ENCODE measurements at regions not wholly inside any gene's neighbourhood (a gene's known extent, or its start where the extent isn't known, plus 50 kb on each side); places are given as distances from the start of the nearest gene placed in this dataset.

- Histone ChIP-seq H3K27me3 (no peaks in the 10 kb centered on the region), H4K20me1 (ENCODE audit: low read depth) (no peaks in the 10 kb centered on the region), H3K36me3 (no peaks in the 10 kb centered on the region), H3K4me3 (no peak overlapping the region), H3K4me1 (no peaks in the 10 kb centered on the region), H3K79me2 (ENCODE audit: low read depth) (no peaks in the 10 kb centered on the region), H3F3A (ENCODE audit: low read depth) (no peaks in the 10 kb centered on the region), H3K27ac (no peak overlapping the region), H2AFZ (replicated peaks) (no peak overlapping the region), H3K9me3 (ENCODE audit: low read depth) (no peaks in the 10 kb centered on the region), H3K4me2 (no peak overlapping the region), H3K9ac (no peak overlapping the region)
- Mint-ChIP-seq H3K4me1 (no peaks in the 10 kb centered on the region), H3K27ac (no peak overlapping the region), H3K9me3 (no peaks in the 10 kb centered on the region), H3K27me3 (ENCODE audit: insufficient read depth, low read depth) (no peaks in the 10 kb centered on the region), H3K36me3 (no peaks in the 10 kb centered on the region), H3K4me3 (no peak overlapping the region)
- TF ChIP-seq EZH2 (IDR thresholded peaks at IDR 0.05) (no peak), CTCF (IDR thresholded peaks at IDR 0.05) (no peak), EZH2phosphoT487 (IDR thresholded peaks at IDR 0.05) (no peak)
- DNase-seq (ENCODE audit: low spot score): no peak
Measured at GRCh38 chr1:82897549-82897948, 1096.8 kb downstream of the ADGRL2 start.

- no peak for DNase-seq (ENCODE audit: low spot score)
- H3K79me2 ChIP-seq (ENCODE audit: low read depth): no peaks in the 10 kb centered on the region
- no peak overlapping the region for H3K27ac ChIP-seq
- no peak overlapping the region for H3K4me2 ChIP-seq
- no peak overlapping the region for H3K9ac ChIP-seq
- no peaks in the 10 kb centered on the region for H3F3A ChIP-seq (ENCODE audit: low read depth)
- no peaks in the 10 kb centered on the region for H3K4me1 Mint-ChIP-seq
- no peaks in the 10 kb centered on the region for H3K9me3 Mint-ChIP-seq
- H2AFZ ChIP-seq (replicated peaks): no peak overlapping the region
- TF ChIP-seq EZH2phosphoT487 (IDR thresholded peaks at IDR 0.05) (no peak), CTCF (IDR thresholded peaks at IDR 0.05) (no peak), EZH2 (IDR thresholded peaks at IDR 0.05) (no peak)
- no peaks in the 10 kb centered on the region for H3K4me1 ChIP-seq
- H3K36me3 ChIP-seq: no peaks in the 10 kb centered on the region
- H3K4me3 ChIP-seq: no peak overlapping the region
- H3K4me3 Mint-ChIP-seq: no peak overlapping the region
- no peaks in the 10 kb centered on the region for H3K9me3 ChIP-seq (ENCODE audit: low read depth)
- no peaks in the 10 kb centered on the region for H3K36me3 Mint-ChIP-seq
- no peaks in the 10 kb centered on the region for H3K27me3 Mint-ChIP-seq (ENCODE audit: insufficient read depth, low read depth)
- no peak overlapping the region for H3K27ac Mint-ChIP-seq
- H4K20me1 ChIP-seq (ENCODE audit: low read depth): no peaks in the 10 kb centered on the region
- H3K27me3 ChIP-seq: no peaks in the 10 kb centered on the region
Measured at GRCh38 chr1:82896036-82896435, 1095.3 kb downstream of the ADGRL2 start.

GRCh38 chr1:82894635-82895034 is 1093.9 kb downstream of the ADGRL2 start:
- TF ChIP-seq EZH2phosphoT487 (IDR thresholded peaks at IDR 0.05): no peak
- TF ChIP-seq EZH2 (IDR thresholded peaks at IDR 0.05): no peak
- TF ChIP-seq CTCF (IDR thresholded peaks at IDR 0.05): no peak
- Mint-ChIP-seq H3K4me1 (no peaks in the 10 kb centered on the region), H3K27me3 (ENCODE audit: insufficient read depth, low read depth) (no peaks in the 10 kb centered on the region), H3K9me3 (no peaks in the 10 kb centered on the region), H3K36me3 (no peaks in the 10 kb centered on the region), H3K27ac (no peak overlapping the region), H3K4me3 (no peak overlapping the region)
- H3K9ac ChIP-seq: no peak overlapping the region
- no peaks in the 10 kb centered on the region for H3K4me1 ChIP-seq
- H3K9me3 ChIP-seq (ENCODE audit: low read depth): no peaks in the 10 kb centered on the region
- no peaks in the 10 kb centered on the region for H3F3A ChIP-seq (ENCODE audit: low read depth)
- no peak for DNase-seq (ENCODE audit: low spot score)
- no peak overlapping the region for H3K4me2 ChIP-seq
- H4K20me1 ChIP-seq (ENCODE audit: low read depth): no peaks in the 10 kb centered on the region
- no peaks in the 10 kb centered on the region for H3K27me3 ChIP-seq
- H2AFZ ChIP-seq (replicated peaks): no peak overlapping the region
- H3K4me3 ChIP-seq: no peak overlapping the region
- no peaks in the 10 kb centered on the region for H3K79me2 ChIP-seq (ENCODE audit: low read depth)
- no peak overlapping the region for H3K27ac ChIP-seq
- H3K36me3 ChIP-seq: no peaks in the 10 kb centered on the region
